Vagina (tissue), 2 donors: ENCODE measurements at regions not wholly inside any gene's neighbourhood (a gene's known extent, or its start where the extent isn't known, plus 50 kb on each side); places are given as distances from the start of the nearest gene placed in this dataset.

Experiments used
- POLR2A ChIP-seq, 2 donors: fragments of 450-650 bp; IDR thresholded peaks; one replicate each; pipeline ENCODE4 v1.6.1; 2017; ENCODE audit warnings: antibody characterized with exemption in 2 of 2, mild to moderate bottlenecking in 2 of 2, moderate library complexity in 2 of 2
- POLR2AphosphoS5 ChIP-seq, 2 donors: sonication (generic); formaldehyde crosslinking; IDR thresholded peaks; one replicate each; pipeline ENCODE4 v1.9.0; 2017; ENCODE audit warnings: antibody characterized with exemption in 2 of 2, mild to moderate bottlenecking in 2 of 2, low read depth in 1 of 2; ENCODE audit not compliant: insufficient read depth in 1 of 2
- TF ChIP-seq, protein P1 (sequence below), 3 experiments: fragments of 450-650 bp in 2 of 3; fragments of 200-600 bp in 1 of 3; sonication (generic) in 1 of 3; IDR thresholded peaks; one replicate each; pipeline ENCODE4 v1.5.1; 2017 to 2019; ENCODE audit warnings: antibody characterized with exemption in 3 of 3, mild to moderate bottlenecking in 2 of 3, moderate library complexity in 2 of 3

DNA sequence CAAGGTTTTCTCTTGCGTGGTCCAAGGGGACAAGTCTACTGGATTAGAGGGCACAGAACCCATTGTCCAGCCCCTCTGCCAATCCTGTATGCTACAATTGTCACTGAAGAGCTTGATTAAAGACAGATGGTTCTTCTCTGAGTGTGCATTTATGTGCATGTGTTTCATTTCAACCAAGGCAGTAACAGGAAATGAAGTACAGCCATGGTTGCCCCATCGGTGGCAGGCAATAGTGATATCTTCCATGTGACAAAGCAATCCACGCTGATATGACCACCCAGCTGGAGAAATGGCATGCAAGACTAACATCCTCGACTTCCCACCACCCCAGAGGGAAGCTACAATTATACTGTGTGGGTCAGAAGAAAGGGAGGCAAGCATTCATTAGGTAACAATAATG, 85.5 kb downstream of the UNC5CL start:
- TF ChIP-seq, protein P1, sequence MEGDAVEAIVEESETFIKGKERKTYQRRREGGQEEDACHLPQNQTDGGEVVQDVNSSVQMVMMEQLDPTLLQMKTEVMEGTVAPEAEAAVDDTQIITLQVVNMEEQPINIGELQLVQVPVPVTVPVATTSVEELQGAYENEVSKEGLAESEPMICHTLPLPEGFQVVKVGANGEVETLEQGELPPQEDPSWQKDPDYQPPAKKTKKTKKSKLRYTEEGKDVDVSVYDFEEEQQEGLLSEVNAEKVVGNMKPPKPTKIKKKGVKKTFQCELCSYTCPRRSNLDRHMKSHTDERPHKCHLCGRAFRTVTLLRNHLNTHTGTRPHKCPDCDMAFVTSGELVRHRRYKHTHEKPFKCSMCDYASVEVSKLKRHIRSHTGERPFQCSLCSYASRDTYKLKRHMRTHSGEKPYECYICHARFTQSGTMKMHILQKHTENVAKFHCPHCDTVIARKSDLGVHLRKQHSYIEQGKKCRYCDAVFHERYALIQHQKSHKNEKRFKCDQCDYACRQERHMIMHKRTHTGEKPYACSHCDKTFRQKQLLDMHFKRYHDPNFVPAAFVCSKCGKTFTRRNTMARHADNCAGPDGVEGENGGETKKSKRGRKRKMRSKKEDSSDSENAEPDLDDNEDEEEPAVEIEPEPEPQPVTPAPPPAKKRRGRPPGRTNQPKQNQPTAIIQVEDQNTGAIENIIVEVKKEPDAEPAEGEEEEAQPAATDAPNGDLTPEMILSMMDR (IDR thresholded peaks at IDR 0.05): no peak
- TF ChIP-seq POLR2A (IDR thresholded peaks at IDR 0.05): no peak
- no peak for TF ChIP-seq POLR2AphosphoS5 (IDR thresholded peaks at IDR 0.05; ENCODE audit: insufficient read depth in 1 of 2, low read depth in 1 of 2)
